Gastrocnemius medialis (tissue), 4 donors: ENCODE measurements at regions not wholly inside any gene's neighbourhood (a gene's known extent, or its start where the extent isn't known, plus 50 kb on each side); places are given as distances from the start of the nearest gene placed in this dataset.

Experiments
- ATAC-seq, 2 donors: fragments of 150-250 bp; one replicate each; pipeline ENCODE4 v1.9.1; 2016
- DNase-seq, 2 donors: peaks; one replicate each; pipeline ENCODE4 v3.0.0-alpha.2; 2019
- H3K27ac ChIP-seq, 4 donors: fragments of 200-600 bp; sonication (generic); 1 replicate in 1 of 4; 2 replicates in 3 of 4; pipeline ENCODE4 v1.5.1; 2016 to 2018; ENCODE audit warnings: mild to moderate bottlenecking in 2 of 4, moderate library complexity in 1 of 4
- H3K27me3 ChIP-seq, 3 donors: fragments of 200-600 bp; sonication (generic) in 2 of 3; 1 replicate in 1 of 3; 2 replicates in 2 of 3; pipeline versions ENCODE4 v1.5.1 to v1.6.0; 2016 to 2019; ENCODE audit warnings: mild to moderate bottlenecking in 1 of 3, moderate library complexity in 1 of 3
- H3K36me3 ChIP-seq, 2 donors: fragments of 200-600 bp; sonication (generic) in 1 of 2; one replicate each; pipeline ENCODE4 v1.5.1; 2017 to 2018
- H3K4me1 ChIP-seq, 2 donors: fragments of 200-600 bp; sonication (generic) in 1 of 2; one replicate each; pipeline ENCODE4 v1.5.1; 2016 to 2017; ENCODE audit warnings: mild to moderate bottlenecking in 2 of 2
- H3K4me3 ChIP-seq, 4 donors: fragments of 200-600 bp; sonication (generic) in 3 of 4; 1 replicate in 1 of 4; 2 replicates in 3 of 4; pipeline ENCODE4 v1.5.1; 2016 to 2019; ENCODE audit warnings: mild to moderate bottlenecking in 2 of 4
- H3K9me3 ChIP-seq, 3 donors: fragments of 200-600 bp; sonication (generic) in 2 of 3; 1 replicate in 1 of 3; 2 replicates in 2 of 3; pipeline ENCODE4 v1.5.1; 2016 to 2019
- POLR2A ChIP-seq, 2 donors: fragments of 450-650 bp; IDR thresholded peaks; one replicate each; pipeline ENCODE4 v1.6.1; 2017; ENCODE audit warnings: antibody characterized with exemption in 2 of 2, mild to moderate bottlenecking in 2 of 2, moderate library complexity in 2 of 2
- in situ Hi-C, 4 donors: fragments of 200-750 bp; cut with MboI; loops; one replicate each; pipeline versions ENCODE4 v1.15.0 to v1.8.0; 2017; ENCODE audit warnings: low sequenced_read_pairs in 4 of 4
- intact Hi-C: fragments of 100-400 bp; cut with DNase I; formaldehyde crosslinking; loops from one replicate; pipeline ENCODE4 v1.15.1; 2023; ENCODE audit warnings: low total_unique reads
- TF ChIP-seq, protein P1 (sequence below), 5 experiments: fragments of 450-650 bp in 3 of 5; fragments of 200-600 bp in 2 of 5; sonication (generic) in 2 of 5; IDR thresholded peaks in 4 of 5; conservative IDR thresholded peaks in 1 of 5; 1 replicate in 4 of 5; 2 replicates in 1 of 5; pipeline ENCODE4 v1.5.1; 2016 to 2019; ENCODE audit warnings: antibody characterized with exemption in 5 of 5, mild to moderate bottlenecking in 3 of 5, moderate library complexity in 3 of 5

DNA sequence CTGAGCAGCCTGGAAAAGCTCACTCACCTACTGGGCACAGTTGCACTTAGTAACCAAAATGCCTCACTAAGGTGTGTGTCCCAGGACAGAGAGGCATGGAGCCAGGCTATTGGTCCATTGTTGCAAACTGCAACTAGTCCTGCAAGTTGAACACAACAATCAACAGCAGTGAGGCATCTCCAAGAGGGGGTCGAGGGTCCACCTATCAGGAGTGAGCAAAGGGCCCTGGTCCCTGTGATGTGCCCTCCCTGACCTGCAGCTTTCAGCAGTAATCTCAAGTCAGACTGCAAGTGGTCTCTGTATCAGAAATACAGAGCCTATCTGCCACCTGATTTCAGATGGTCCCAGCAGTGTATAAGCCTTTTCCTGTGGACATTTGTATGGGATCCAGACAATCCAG, 50.2 kb upstream of the TGM3 start:
- H3K9me3 ChIP-seq: no peaks in the 10 kb centered on the region
- intact Hi-C loops: no loop called here
- no peak overlapping the region for H3K4me3 ChIP-seq
- no peaks in the 10 kb centered on the region for H3K4me1 ChIP-seq
- H3K36me3 ChIP-seq: no peaks in the 10 kb centered on the region
- TF ChIP-seq, protein P1, sequence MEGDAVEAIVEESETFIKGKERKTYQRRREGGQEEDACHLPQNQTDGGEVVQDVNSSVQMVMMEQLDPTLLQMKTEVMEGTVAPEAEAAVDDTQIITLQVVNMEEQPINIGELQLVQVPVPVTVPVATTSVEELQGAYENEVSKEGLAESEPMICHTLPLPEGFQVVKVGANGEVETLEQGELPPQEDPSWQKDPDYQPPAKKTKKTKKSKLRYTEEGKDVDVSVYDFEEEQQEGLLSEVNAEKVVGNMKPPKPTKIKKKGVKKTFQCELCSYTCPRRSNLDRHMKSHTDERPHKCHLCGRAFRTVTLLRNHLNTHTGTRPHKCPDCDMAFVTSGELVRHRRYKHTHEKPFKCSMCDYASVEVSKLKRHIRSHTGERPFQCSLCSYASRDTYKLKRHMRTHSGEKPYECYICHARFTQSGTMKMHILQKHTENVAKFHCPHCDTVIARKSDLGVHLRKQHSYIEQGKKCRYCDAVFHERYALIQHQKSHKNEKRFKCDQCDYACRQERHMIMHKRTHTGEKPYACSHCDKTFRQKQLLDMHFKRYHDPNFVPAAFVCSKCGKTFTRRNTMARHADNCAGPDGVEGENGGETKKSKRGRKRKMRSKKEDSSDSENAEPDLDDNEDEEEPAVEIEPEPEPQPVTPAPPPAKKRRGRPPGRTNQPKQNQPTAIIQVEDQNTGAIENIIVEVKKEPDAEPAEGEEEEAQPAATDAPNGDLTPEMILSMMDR (IDR thresholded peaks at IDR 0.05 in 4 of 5, conservative IDR thresholded peaks at IDR 0.05 in 1 of 5): no peak
- TF ChIP-seq POLR2A (IDR thresholded peaks at IDR 0.05): no peak
- in situ Hi-C loops: no loop called here
- peaks cover 0 to 3% (median 0%) of the 10 kb centered on the region in 3 donors for H3K27me3 ChIP-seq
- no peak for DNase-seq
- H3K27ac ChIP-seq: no peak overlapping the region
- ATAC-seq: no peak
